GM12873 (cell line): ENCODE measurements at regions not wholly inside any gene's neighbourhood (a gene's known extent, or its start where the extent isn't known, plus 50 kb on each side); places are given as distances from the start of the nearest gene placed in this dataset.

Experiments
- TF ChIP-seq, protein P1 (sequence below): IDR thresholded peaks from 2 replicates; pipeline ENCODE4 v1.5.1; 2012; ENCODE audit warnings: low read depth, mild to moderate bottlenecking, moderate library complexity, low read length, control low read depth; ENCODE audit not compliant: insufficient read depth; ENCODE audit errors: missing control alignments

DNA sequence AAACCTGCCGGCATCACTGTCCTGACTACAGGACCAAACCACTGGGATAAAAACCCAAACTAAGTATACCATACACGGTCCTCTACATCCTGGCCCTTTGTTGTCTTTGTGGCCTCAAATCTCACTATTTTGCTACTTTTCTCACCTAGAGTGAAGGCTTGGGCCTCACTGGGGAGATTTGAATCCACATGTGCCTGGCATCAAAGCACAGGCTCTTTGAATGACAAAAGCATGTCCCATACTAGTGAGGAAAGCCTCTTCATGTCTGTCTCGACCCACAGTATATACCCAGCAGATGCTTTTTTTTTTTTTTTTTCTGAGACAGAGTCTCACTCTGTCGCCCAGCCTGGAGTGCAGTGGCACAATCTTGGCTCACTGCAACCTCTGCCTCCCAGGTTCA, 72.5 kb upstream of the DRD2 start:
- TF ChIP-seq, protein P1, sequence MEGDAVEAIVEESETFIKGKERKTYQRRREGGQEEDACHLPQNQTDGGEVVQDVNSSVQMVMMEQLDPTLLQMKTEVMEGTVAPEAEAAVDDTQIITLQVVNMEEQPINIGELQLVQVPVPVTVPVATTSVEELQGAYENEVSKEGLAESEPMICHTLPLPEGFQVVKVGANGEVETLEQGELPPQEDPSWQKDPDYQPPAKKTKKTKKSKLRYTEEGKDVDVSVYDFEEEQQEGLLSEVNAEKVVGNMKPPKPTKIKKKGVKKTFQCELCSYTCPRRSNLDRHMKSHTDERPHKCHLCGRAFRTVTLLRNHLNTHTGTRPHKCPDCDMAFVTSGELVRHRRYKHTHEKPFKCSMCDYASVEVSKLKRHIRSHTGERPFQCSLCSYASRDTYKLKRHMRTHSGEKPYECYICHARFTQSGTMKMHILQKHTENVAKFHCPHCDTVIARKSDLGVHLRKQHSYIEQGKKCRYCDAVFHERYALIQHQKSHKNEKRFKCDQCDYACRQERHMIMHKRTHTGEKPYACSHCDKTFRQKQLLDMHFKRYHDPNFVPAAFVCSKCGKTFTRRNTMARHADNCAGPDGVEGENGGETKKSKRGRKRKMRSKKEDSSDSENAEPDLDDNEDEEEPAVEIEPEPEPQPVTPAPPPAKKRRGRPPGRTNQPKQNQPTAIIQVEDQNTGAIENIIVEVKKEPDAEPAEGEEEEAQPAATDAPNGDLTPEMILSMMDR = no peak

- TF ChIP-seq, protein P1 = no peak
These were observed 71.7 kb upstream of the DRD2 start for GRCh38 chr11:113546757-113547507.

DNA sequence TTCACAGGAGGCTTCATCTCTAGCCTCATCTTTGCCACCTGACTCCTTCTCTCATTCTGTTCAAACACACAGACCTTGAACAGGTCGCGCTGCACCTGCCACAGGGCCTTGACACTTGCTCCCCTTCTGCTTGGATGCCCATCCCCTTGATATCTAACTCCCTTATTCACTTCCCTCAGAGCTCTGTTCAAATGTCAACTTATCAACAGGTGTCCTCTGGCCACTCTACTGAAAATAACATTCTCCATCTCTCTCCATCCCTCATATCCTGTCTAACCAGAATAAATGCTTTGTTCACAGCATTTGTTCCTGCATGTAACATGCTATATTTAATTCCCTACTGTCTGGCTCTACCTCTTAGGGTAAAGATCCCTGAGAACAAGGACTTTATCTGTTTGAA, 67.2 kb upstream of the DRD2 start:
- TF ChIP-seq, protein P1 = no peak

- TF ChIP-seq, protein P1 = no peak
These were observed 65.5 kb upstream of the DRD2 start for GRCh38 chr11:113540416-113541330.

DNA sequence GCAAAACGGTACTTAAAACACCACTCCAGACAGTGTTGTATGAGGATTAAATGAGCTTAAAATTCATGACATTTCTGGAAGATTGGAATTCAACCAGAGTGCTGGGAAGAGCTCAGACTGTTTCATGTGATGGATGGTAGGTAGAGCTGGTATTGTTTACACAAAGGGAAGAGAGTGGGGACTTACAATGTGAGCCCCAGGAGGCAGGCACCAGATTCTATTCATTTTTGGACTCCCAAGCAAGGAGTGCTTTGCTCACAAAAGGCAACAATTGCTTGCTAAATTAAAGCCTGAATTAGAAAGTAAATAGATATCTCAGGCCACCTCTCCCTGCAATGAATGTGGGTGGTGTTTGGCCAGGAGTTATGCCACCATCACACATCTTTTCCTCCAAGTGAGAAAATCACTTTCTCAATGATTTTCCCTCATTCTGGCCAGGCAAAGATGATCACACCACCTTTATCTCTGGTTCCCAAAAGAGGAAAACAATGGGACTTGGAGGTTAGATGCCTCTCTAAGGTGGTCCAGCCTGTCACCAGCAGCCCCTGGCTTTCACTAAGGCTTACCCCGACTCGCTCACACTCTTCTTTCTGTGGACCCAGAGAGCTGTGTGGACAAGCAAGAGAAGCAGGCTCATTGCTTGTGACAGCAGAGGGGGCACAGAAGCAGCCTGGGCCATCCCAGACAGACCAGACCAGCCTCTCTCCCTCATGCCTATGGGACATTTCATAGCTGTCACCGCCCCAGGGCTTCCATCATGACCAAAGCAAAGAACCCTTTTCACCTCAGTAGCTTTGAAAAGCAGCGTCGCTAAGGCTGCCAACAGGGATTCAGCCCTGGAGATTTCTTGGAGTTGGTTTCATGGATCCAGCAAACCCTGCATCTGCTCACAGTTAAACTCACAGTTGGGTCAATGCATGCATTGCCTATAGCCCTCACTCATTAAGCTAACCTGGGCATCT, 63.5 kb upstream of the DRD2 start:
- TF ChIP-seq, protein P1 = no peak

- TF ChIP-seq, protein P1 = no peak
These were observed 59.4 kb upstream of the DRD2 start for GRCh38 chr11:113534625-113535024.

DNA sequence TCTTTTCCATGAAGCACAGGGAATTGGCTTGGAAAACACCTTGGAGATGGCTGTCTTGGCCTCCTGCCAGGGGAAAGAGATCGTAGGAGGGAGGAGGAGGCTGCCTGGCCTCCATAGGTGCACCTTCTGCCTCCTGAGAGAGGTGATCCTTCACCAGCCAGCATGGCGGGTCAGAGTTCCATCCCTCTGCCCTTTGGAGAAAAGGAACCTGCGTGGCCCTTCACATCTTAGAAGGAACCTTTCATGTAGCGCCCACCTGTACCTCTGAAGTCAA, 58.2 kb upstream of the DRD2 start:
- TF ChIP-seq, protein P1 = no peak
